Effector memory CD4-positive, alpha-beta T cell (primary cell): ENCODE measurements at regions not wholly inside any gene's neighbourhood (a gene's known extent, or its start where the extent isn't known, plus 50 kb on each side); places are given as distances from the start of the nearest gene placed in this dataset.

Experiments used
- DNase-seq, 3 donors: peaks; one replicate each; pipeline ENCODE4 v3.0.0-alpha.2; 2020
- H3K27ac ChIP-seq: 2 replicates; pipeline ENCODE4 v1.7.0; 2013; ENCODE audit warnings: mild to moderate bottlenecking, low read length, moderate library complexity; ENCODE audit not compliant: insufficient read depth, poor library complexity, severe bottlenecking
- H3K27me3 ChIP-seq: replicated peaks from 2 replicates; pipeline ENCODE4 v1.7.0; 2013; ENCODE audit warnings: mild to moderate bottlenecking, low read length; ENCODE audit not compliant: insufficient read depth, control insufficient read depth, poor library complexity, severe bottlenecking
- H3K36me3 ChIP-seq: 2 replicates; pipeline ENCODE4 v1.7.0; 2013; ENCODE audit warnings: mild to moderate bottlenecking, low read length, moderate library complexity; ENCODE audit not compliant: control insufficient read depth, insufficient read depth
- H3K4me1 ChIP-seq: 2 replicates; pipeline ENCODE4 v1.7.0; 2013; ENCODE audit warnings: low read length, mild to moderate bottlenecking; ENCODE audit not compliant: control insufficient read depth, insufficient read depth, poor library complexity, severe bottlenecking
- H3K4me3 ChIP-seq: 2 replicates; pipeline ENCODE4 v1.7.0; 2013; ENCODE audit warnings: low read length, low read depth, mild to moderate bottlenecking; ENCODE audit not compliant: insufficient read depth, poor library complexity, severe bottlenecking
- H3K9me3 ChIP-seq: 2 replicates; pipeline ENCODE4 v1.7.0; 2013; ENCODE audit warnings: mild to moderate bottlenecking, low read length, moderate library complexity; ENCODE audit not compliant: control insufficient read depth

DNA sequence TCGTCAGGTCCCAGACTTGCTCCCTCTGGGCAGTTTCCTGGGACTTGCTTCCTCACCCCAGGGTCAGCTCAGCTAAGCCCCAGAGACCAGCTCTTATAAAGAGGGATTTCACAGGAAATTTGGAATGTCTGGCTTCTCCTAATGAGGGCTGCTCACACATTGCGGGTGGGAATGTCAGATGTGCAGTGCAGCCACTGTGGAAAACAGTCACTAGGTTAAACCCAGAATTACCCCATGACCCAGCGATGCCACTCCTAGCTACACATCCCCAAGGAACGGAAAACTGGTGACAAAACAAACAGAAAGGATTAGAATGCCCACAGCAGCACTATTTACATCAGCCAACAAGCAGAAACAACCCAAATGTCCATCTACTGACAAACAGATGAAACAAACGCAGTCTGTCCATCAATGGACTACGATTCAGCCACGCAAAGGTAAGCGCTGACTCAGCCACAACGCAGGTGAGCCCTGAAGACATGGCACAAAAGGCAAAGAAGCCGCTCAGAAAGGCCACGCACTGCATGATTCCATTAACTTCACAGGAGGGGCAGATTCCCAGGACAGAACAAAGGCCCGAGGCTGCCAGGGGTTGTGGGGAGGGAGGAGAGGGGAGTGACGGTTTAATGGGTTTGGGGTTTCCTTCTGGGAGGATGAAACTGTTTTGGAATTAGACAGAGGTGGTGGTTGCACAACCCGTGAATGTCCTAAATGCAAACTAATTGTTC lies 63.0 kb downstream of the NCOR2 start:
- H3K27ac ChIP-seq = no peak overlapping the region
- no peaks in the 10 kb centered on the region for H3K4me1 ChIP-seq

DNA sequence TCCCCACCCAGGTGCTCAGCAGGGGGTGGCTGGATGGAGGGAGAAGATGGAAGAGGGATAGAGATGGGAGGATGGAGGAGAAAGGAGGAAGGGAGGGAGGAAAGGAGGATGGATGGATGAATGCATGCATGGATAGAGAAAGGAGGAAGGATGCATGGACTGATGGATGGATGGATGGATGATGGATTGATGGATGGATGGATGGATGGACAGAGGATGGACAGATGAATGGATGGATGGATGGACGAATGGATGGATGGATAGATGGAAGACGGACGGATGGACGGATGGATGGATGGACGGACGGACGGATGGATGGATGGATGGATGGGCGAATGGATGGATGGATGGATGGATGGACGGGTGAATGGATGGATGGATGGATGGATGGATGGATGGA lies 64.1 kb downstream of the NCOR2 start:
- no peaks in the 10 kb centered on the region for H3K4me1 ChIP-seq
- H3K27me3 ChIP-seq = no peaks in the 10 kb centered on the region
- H3K27ac ChIP-seq = no peak overlapping the region
- H3K36me3 ChIP-seq = no peaks in the 10 kb centered on the region
- DNase-seq = no peak
- H3K4me3 ChIP-seq = no peak overlapping the region
- no peaks in the 10 kb centered on the region for H3K9me3 ChIP-seq

More for the DNA sequence above, 63.0 kb downstream of the NCOR2 start:
- Histone ChIP-seq H3K27me3 (no peaks in the 10 kb centered on the region), H3K9me3 (no peaks in the 10 kb centered on the region), H3K4me3 (no peak overlapping the region), H3K36me3 (no peaks in the 10 kb centered on the region)
- no peak for DNase-seq

DNA sequence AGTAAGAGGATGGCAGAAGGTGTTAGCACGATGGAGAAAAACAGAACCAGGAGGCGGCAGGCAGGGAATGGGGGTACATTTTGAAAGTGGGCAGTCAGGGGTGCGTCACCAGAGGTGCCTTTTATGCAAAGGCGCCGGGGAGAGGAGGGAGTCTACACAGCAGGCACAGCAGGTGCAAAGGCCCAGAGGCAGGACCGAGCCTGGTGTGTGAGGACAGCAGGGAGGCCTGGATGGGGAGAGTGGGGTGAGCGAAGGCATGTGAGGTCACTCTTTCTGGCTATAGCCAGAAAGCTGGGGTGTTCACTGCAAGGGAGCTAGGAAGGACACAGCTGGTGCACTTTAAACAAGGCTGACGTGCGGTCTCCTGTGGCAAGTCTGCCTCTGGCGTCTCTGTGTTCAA lies 65.0 kb downstream of the NCOR2 start:
- no peak overlapping the region for H3K4me3 ChIP-seq

DNA sequence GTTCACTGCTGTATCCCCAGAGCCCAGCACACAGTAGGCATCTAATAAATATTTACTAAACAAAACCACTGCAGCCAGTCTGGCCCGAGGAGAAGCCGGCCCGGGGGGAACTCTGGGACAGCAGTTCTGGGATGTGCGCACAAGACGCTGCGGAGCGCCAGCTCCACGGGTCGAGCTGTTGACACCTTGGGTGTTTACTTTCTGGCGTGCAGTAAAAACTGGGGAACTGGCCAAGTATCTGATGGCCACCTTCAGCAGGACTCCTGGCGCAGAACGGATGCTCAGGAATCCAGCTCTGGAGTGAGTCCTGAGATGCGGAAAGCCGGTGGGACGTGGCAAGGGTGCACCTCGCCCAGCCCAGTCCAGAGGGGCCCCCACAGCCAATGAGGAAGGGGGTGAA lies 65.6 kb downstream of the NCOR2 start:
- peaks cover 5% of the 10 kb centered on the region for H3K4me1 ChIP-seq
- H3K27ac ChIP-seq = no peak overlapping the region
- H3K9me3 ChIP-seq = no peaks in the 10 kb centered on the region
- no peaks in the 10 kb centered on the region for H3K36me3 ChIP-seq
- no peak overlapping the region for H3K4me3 ChIP-seq
- H3K27me3 ChIP-seq = no peaks in the 10 kb centered on the region
- no peak for DNase-seq

More for the DNA sequence above, 65.0 kb downstream of the NCOR2 start:
- no peaks in the 10 kb centered on the region for H3K27me3 ChIP-seq
- H3K27ac ChIP-seq = no peak overlapping the region
- no peaks in the 10 kb centered on the region for H3K36me3 ChIP-seq
- no peak for DNase-seq
- peaks cover 5% of the 10 kb centered on the region for H3K4me1 ChIP-seq
- H3K9me3 ChIP-seq = no peaks in the 10 kb centered on the region

DNA sequence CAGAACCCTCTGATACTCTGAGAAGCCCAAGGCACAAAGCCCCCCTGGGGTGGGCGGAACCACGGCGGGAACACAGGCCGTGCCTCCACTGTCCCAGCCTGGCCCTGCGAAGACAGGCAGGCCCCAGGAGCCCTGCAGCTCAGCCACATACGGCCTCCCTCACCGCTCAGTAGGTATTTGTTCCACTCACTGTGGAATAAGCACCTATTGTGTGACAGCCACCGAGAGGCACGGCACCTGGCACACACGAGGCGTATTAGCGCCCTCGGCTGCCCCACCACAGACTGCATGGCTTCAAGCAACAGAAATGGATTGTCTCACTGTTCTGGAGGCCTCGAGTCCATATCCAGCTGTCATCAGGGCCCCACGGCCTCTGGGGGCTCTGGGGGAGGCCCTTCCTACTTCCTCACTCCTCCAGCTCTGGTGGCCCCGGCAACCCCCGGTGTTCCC lies 66.3 kb downstream of the NCOR2 start:
- Histone ChIP-seq H3K27me3 (no peaks in the 10 kb centered on the region), H3K9me3 (no peaks in the 10 kb centered on the region), H3K27ac (no peak overlapping the region), H3K4me1 (peaks cover 5% of the 10 kb centered on the region), H3K36me3 (no peaks in the 10 kb centered on the region), H3K4me3 (no peak overlapping the region)
- DNase-seq = no peak

DNA sequence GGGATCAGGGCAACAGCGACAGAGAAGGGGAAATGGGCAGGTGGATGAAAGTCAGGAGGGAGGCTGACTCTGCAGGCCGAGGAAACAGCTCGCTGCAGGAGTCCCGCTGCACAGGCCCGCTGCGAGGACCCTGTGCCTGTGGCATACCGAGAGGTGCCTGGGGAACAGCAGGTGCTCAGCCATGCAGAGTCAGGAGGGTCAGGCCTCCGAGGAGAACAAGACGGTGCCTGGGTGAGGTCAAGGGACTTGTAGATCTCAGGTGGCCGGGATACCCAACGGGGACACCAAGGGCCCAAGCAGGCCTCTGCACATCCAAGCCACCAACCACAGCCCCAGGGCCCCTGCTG lies 67.5 kb downstream of the NCOR2 start:
- Histone ChIP-seq H3K9me3 (no peaks in the 10 kb centered on the region), H3K36me3 (no peaks in the 10 kb centered on the region), H3K27ac (no peak overlapping the region), H3K27me3 (no peaks in the 10 kb centered on the region), H3K4me1 (peaks cover 9% of the 10 kb centered on the region), H3K4me3 (no peak overlapping the region)
- DNase-seq = no peak

DNA sequence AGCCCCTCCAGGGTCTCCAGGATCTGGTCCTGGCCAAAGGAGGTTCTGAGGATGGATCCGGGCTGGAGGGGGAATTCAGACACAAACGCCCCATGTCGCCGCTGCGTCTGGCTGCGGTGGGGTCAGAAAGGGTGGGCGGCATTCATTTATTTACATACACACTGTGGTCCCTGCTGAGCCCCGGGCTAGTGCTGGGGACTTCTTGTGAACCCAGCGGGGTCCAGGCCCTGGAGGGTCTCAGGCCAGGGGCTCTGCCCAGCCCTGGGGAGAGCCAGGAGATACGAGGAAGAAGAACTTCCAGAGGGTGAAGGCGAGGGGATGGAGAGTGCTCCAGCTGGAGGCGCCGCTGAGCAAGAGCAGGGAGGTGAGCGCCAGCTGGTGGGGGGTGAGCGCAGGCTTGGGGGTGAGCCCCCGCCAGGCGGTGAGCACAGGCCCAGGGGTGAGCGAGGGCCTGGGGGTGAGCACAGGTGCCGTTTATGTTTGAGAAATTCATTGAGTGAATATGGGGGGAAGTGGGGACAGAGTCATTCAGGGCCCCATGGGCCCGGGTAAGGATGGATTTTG lies 68.1 kb downstream of the NCOR2 start:
- H3K4me3 ChIP-seq = no peak overlapping the region
- H3K9me3 ChIP-seq = no peaks in the 10 kb centered on the region
- no peaks in the 10 kb centered on the region for H3K27me3 ChIP-seq
- no peak overlapping the region for H3K27ac ChIP-seq
- no peaks in the 10 kb centered on the region for H3K36me3 ChIP-seq
- no peak for DNase-seq
- H3K4me1 ChIP-seq = peaks cover 14% of the 10 kb centered on the region

DNA sequence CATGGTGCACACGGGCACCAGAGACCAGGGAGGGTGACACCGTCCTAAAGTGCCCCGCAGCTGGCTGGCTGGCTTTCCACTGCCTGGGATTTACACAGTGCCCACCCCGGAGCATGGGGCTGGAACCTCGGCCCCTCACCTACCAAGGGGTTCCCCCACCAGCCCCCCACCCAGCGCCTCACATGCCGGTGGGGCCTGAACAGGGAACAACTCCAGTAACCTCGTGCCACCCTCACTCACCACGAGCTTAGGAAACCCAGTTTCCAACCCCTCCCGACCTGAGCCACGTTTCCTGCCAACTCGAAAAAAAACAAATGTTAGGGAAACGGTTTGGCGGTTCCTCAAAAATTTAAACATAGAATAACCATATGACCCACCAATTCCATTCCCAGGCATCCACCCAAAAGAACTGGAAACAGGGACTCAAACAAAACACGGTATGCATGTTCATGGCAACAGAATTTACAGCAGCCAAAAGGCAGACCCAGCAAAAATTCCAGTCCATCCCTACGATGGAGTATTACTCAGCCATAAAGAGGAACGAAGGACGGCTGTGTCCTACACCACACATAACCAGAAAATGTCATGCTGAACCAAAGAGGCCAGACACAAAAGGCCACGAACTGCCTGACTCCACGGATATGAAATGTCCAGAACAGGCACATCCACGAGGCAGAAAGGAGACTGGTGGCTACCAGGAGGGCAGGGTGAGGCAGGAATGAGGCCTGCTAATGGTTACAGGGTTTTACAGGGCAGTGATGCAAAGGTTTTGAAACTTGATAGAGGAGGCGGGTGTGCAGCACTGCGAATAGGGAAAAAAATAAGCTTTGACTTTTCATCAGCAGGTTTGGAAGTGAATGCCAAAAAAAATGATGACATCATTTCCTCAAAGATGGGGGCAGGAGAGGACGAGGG lies 68.9 kb downstream of the NCOR2 start:
- Histone ChIP-seq H3K4me1 (peaks cover 19% of the 10 kb centered on the region), H3K27ac (no peak overlapping the region), H3K4me3 (no peak overlapping the region), H3K9me3 (no peaks in the 10 kb centered on the region), H3K36me3 (no peaks in the 10 kb centered on the region), H3K27me3 (no peaks in the 10 kb centered on the region)
- no peak for DNase-seq

DNA sequence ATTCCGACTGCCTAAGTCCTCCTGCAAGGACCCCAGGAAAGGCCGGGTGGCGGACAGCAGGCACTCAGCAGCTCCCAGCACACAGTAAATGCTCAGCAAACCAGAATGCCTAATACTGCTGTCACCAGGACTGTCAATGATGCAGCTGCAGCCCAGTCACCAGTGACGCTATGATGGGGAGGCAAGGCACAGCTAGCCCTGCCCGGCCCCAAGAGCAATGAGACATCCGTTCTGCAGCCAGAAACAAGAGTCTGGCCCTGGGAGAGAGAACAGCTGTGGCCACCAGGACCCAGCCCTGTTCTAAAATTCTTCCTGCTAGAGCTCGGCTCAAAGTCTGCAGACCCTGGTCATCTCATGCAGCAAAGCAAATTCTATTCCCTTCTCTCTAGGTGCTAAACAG lies 69.8 kb downstream of the NCOR2 start:
- peaks cover 3% of the 10 kb centered on the region for H3K36me3 ChIP-seq
- H3K4me1 ChIP-seq = peaks cover 19% of the 10 kb centered on the region
- no peak overlapping the region for H3K27ac ChIP-seq
- H3K4me3 ChIP-seq = no peak overlapping the region
- DNase-seq = no peak
- H3K27me3 ChIP-seq = no peaks in the 10 kb centered on the region
- H3K9me3 ChIP-seq = no peaks in the 10 kb centered on the region

DNA sequence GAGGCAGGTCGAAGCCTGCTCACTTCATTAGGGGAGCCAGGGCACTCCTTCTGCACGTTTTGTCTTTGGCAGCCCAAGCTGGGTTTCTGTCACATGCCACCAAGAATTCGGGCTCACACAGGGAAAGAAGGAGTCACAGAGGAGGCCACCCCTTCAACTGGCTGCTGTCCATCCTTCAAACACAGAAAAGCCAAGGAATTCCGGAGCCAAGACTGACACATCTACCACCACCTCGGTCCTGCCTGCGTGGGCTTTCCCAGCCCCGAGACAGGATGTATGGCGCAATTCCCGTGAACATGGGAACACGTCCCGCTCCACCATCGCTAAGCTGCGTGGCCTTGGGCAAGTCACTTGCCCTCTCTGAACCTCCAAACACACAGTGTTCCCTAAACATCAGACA lies 70.4 kb downstream of the NCOR2 start:
- DNase-seq = no peak
- no peak overlapping the region for H3K27ac ChIP-seq

More for the DNA sequence above, 70.4 kb downstream of the NCOR2 start:
- Histone ChIP-seq H3K4me1 (peaks cover 19% of the 10 kb centered on the region), H3K27me3 (no peaks in the 10 kb centered on the region), H3K36me3 (peaks cover 3% of the 10 kb centered on the region), H3K4me3 (no peak overlapping the region), H3K9me3 (no peaks in the 10 kb centered on the region)
